Small intestine (tissue), 7 donors: ENCODE measurements at regions not wholly inside any gene's neighbourhood (a gene's known extent, or its start where the extent isn't known, plus 50 kb on each side); places are given as distances from the start of the nearest gene placed in this dataset.
A peak's percentile ranks its signal among the peaks of the same experiment; 100 is the strongest.

Experiments used
- DNase-seq, 2 donors: peaks; one replicate each; pipeline versions ENCODE4 v3.0.0 to v3.0.0-alpha.2; 2013
- FAIRE-seq: peaks from 2 replicates; lab custom pipeline; 2012; peaks lifted over from hg19 to GRCh38; lab: Jason Lieb, UNC
- H3K27ac ChIP-seq, 3 donors: one replicate each; pipeline ENCODE4 v1.5.1; 2013; ENCODE audit warnings: low read length in 2 of 3, mild to moderate bottlenecking in 2 of 3, control low read depth in 1 of 3, inconsistent platforms in 1 of 3, low read depth in 1 of 3, moderate library complexity in 1 of 3
- H3K27me3 ChIP-seq, 3 donors: one replicate each; pipeline ENCODE4 v1.6.1; 2013; ENCODE audit warnings: low read length in 3 of 3, inconsistent platforms in 1 of 3; ENCODE audit not compliant: control insufficient read depth in 3 of 3, insufficient read depth in 3 of 3
- H3K36me3 ChIP-seq, 3 donors: one replicate each; pipeline ENCODE4 v1.6.1; 2013; ENCODE audit warnings: low read length in 3 of 3, inconsistent platforms in 1 of 3, low read depth in 1 of 3, mild to moderate bottlenecking in 1 of 3, moderate library complexity in 1 of 3; ENCODE audit not compliant: control insufficient read depth in 3 of 3, insufficient read depth in 2 of 3
- H3K4me1 ChIP-seq, 3 donors: one replicate each; pipeline ENCODE4 v1.6.1; 2013; ENCODE audit warnings: low read length in 2 of 3, inconsistent platforms in 1 of 3, low read depth in 1 of 3, mild to moderate bottlenecking in 1 of 3, moderate library complexity in 1 of 3; ENCODE audit not compliant: control insufficient read depth in 3 of 3, insufficient read depth in 2 of 3
- H3K4me3 ChIP-seq, 3 donors: one replicate each; pipeline ENCODE4 v1.5.1; 2013; ENCODE audit warnings: low read length in 3 of 3, control low read depth in 1 of 3, inconsistent platforms in 1 of 3, low read depth in 1 of 3, mild to moderate bottlenecking in 1 of 3, moderate library complexity in 1 of 3
- H3K9me3 ChIP-seq, 2 donors: one replicate each; pipeline ENCODE4 v1.6.1; 2013; ENCODE audit warnings: low read depth in 1 of 2, low read length in 1 of 2; ENCODE audit not compliant: control insufficient read depth in 2 of 2, insufficient read depth in 1 of 2
- WGBS, 3 donors: extraction: QIAGEN DNeasy Blood & Tissue Kit; methylation state at CpG; one replicate each; pipeline ENCODE4 v1.1.7; 2013; 5-methylcytosine and 5-hydroxymethylcytosine counted together
- donor health status: healthy with polysubstance abuse.
- donor health status: control.
- donor health status: control.
- donor health status: Bipolar disorder and iron deficiency.
- donor health status: healthy.

- FAIRE-seq: no peak
- H3K27ac ChIP-seq: no peak overlapping the region
Observed at GRCh38 chr13:59099182-59099974, 1064.3 kb downstream of the DIAPH3 start.

GRCh38 chr13:59103004-59103768, 1060.5 kb downstream of the DIAPH3 start:
- FAIRE-seq: no peak
- 58 to 73% (median 64%) methylated on average over 4 of the region's 4 CpGs for WGBS, 3 donors

More at GRCh38 chr13:59099182-59099974, 1064.3 kb downstream of the DIAPH3 start:
- whole genome bisulfite sequencing, 3 donors: 54 to 68% (median 59%) methylated on average over 6 of the region's 6 CpGs
- no peaks in the 10 kb centered on the region for H3K36me3 ChIP-seq
- H3K27me3 ChIP-seq: no peaks in the 10 kb centered on the region
- H3K4me1 ChIP-seq: no peaks in the 10 kb centered on the region
- no peak for DNase-seq
- H3K4me3 ChIP-seq: no peak overlapping the region
- no peaks in the 10 kb centered on the region for H3K9me3 ChIP-seq

GRCh38 chr13:59111751-59112171, 1052.0 kb downstream of the DIAPH3 start:
- no peaks in the 10 kb centered on the region for H3K36me3 ChIP-seq
- no peaks in the 10 kb centered on the region for H3K4me1 ChIP-seq
- no peaks in the 10 kb centered on the region for H3K27me3 ChIP-seq
- no peaks in the 10 kb centered on the region for H3K9me3 ChIP-seq
- 27 to 41% (median 38%) methylated on average over 3 of the region's 3 CpGs for WGBS, 3 donors
- DNase-seq: no peak
- no peak overlapping the region for H3K27ac ChIP-seq
- FAIRE-seq: no peak
- H3K4me3 ChIP-seq: no peak overlapping the region

More at GRCh38 chr13:59103004-59103768, 1060.5 kb downstream of the DIAPH3 start:
- Histone ChIP-seq H3K36me3 (no peaks in the 10 kb centered on the region), H3K9me3 (no peaks in the 10 kb centered on the region), H3K4me3 (no peak overlapping the region), H3K27me3 (no peaks in the 10 kb centered on the region), H3K27ac (no peak overlapping the region), H3K4me1 (no peaks in the 10 kb centered on the region)
- DNase-seq: peak in 1 of 2 donors; percentile 2

- no peaks in the 10 kb centered on the region for H3K36me3 ChIP-seq
- H3K9me3 ChIP-seq: no peaks in the 10 kb centered on the region
- 63 to 71% (median 65%) methylated on average over 6 of the region's 6 CpGs for WGBS, 3 donors
- no peak overlapping the region for H3K4me3 ChIP-seq
- DNase-seq: peak in 1 of 2 donors; percentile 1
- no peaks in the 10 kb centered on the region for H3K4me1 ChIP-seq
- FAIRE-seq: no peak
- no peak overlapping the region for H3K27ac ChIP-seq
- no peaks in the 10 kb centered on the region for H3K27me3 ChIP-seq
Observed at GRCh38 chr13:59112221-59112718, 1051.5 kb downstream of the DIAPH3 start.

- no peak for FAIRE-seq
- Histone ChIP-seq H3K9me3 (no peaks in the 10 kb centered on the region), H3K36me3 (no peaks in the 10 kb centered on the region), H3K27ac (no peak overlapping the region), H3K4me3 (no peak overlapping the region), H3K27me3 (no peaks in the 10 kb centered on the region), H3K4me1 (no peaks in the 10 kb centered on the region)
- WGBS, 3 donors: 62 to 76% (median 75%) methylated on average over 2 of the region's 2 CpGs
- DNase-seq: no peak
Observed at GRCh38 chr13:59119475-59119874, 1044.3 kb downstream of the DIAPH3 start.

- Histone ChIP-seq H3K9me3 (no peaks in the 10 kb centered on the region), H3K36me3 (no peaks in the 10 kb centered on the region), H3K27me3 (no peaks in the 10 kb centered on the region), H3K27ac (no peak overlapping the region), H3K4me3 (no peak overlapping the region), H3K4me1 (no peaks in the 10 kb centered on the region)
- DNase-seq: no peak
- no peak for FAIRE-seq
- WGBS, 3 donors: 62 to 74% (median 72%) methylated on average over 7 of the region's 7 CpGs
Observed at GRCh38 chr13:59120297-59120843, 1043.4 kb downstream of the DIAPH3 start.

GRCh38 chr13:59121507-59121906, 1042.2 kb downstream of the DIAPH3 start:
- no peak overlapping the region for H3K4me3 ChIP-seq
- FAIRE-seq (no peak), DNase-seq (no peak)
- H3K36me3 ChIP-seq: no peaks in the 10 kb centered on the region
- H3K4me1 ChIP-seq: no peaks in the 10 kb centered on the region
- no peaks in the 10 kb centered on the region for H3K9me3 ChIP-seq
- 67 to 85% (median 76%) methylated on average over 3 of the region's 3 CpGs for WGBS, 3 donors
- H3K27ac ChIP-seq: no peak overlapping the region
- H3K27me3 ChIP-seq: no peaks in the 10 kb centered on the region

GRCh38 chr13:59126474-59126873, 1037.3 kb downstream of the DIAPH3 start:
- Histone ChIP-seq H3K4me1 (no peaks in the 10 kb centered on the region), H3K36me3 (no peaks in the 10 kb centered on the region), H3K27ac (no peak overlapping the region), H3K4me3 (no peak overlapping the region), H3K27me3 (no peaks in the 10 kb centered on the region), H3K9me3 (no peaks in the 10 kb centered on the region)
- FAIRE-seq (no peak), DNase-seq (no peak)
- 85 to 95% (median 90%) methylated on average over 3 of the region's 3 CpGs for WGBS, 3 donors
